ENCODE measurements at regions not wholly inside any gene's neighbourhood (a gene's known extent, or its start where the extent isn't known, plus 50 kb on each side); places are given as distances from the start of the nearest gene placed in this dataset.

DNA sequence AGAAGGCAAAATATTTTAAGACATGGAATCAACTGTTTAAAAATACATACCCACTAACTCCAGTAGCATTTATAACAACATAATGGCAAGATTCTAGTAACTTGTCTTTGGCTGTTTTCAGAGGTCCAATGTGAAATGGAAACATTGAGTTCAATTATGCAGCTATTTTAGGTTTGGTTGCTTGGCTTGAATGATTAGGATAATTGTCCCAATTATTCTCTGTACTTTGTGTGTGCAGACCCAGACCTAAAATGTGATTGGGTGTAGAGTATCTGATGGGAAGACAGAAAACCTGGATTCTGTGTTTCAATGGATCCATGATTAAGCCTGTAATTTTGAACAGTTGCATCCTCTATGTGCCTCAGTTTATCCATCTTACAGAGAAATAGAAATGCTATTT is 392.7 kb upstream of the NFE2L3 start:
- DNase-seq, result no peak

DNA sequence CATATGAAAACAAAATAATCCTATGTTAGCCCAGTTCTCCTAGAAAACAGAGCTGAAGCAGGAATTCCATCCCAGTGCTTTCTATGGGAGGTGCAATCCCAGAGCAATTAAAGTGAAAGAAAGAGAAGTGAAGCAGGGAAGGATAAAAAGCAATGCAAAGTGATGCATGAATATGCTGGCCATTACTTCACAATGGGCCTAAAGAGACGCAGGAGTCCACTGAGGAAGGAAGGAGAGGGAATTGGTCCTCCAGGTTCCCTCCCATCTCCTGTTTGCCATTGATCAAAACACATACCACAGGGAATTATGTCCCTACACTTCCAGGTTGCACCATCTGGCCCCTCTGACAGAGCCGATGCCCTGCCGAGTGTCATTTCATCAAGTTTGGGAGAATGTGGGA is 392.2 kb upstream of the NFE2L3 start:
- DNase-seq, result no peak

DNA sequence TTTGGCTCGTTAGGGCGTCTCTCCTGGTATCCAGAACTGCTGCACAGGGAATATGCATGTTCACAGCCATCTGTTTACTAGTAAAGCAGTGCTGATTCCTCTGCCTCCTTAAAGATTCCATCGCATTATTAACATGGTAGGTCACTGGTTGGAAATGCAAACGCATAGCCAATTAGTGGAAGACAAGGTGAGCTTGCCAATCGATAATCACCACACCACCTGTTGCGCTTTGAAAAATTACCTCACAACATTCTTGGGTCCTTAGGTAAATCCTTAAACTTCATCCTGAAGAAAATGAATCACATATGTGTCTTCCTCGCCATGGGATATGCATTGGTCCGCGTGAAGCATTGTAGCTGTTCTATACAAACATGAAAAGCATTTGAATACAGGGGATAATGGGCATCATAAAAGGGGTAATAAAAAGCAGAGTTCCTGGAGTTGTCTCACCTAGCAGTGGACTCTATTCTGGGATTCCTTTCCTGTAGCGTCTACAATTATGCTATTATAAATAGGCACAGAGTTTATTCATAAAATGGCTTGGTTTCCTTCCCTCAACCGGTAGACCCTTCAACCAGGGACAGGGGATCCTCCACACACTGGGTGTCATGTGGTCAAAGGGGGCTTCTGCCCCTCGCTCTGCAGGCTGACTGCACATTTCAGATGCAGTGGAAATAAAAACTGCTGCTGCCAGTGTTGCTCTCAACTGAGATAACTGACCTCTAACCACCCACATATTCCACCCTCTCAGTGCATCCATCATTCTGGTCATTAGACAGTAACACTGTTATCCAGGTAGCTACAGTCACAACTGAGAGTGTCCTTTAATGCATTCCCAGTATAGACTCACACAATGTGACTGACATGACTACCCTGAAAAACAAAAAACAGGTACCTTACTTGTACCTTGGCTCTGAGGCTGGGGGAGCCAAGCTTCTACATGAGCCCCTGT is 389.2 kb upstream of the NFE2L3 start:
- no peak for DNase-seq

DNA sequence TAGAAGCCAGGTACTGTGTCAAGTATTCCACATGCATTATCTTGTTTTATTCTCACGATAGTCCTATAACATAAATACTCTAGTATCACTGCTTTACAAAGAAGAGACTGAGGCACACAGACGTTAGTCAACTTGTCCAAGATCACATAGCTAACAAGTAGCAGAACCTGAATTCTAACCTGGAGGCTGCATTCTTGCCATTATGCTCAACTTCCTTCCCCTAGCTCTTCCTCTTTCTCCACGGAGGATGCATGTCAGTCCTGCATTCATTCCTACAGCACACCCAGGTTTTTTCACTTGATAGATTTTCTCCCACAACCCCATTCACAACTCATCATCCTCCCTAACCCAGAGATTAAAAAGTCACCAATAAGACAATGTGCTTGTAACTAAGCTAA is 388.5 kb upstream of the NFE2L3 start:
- DNase-seq, result no peak

DNA sequence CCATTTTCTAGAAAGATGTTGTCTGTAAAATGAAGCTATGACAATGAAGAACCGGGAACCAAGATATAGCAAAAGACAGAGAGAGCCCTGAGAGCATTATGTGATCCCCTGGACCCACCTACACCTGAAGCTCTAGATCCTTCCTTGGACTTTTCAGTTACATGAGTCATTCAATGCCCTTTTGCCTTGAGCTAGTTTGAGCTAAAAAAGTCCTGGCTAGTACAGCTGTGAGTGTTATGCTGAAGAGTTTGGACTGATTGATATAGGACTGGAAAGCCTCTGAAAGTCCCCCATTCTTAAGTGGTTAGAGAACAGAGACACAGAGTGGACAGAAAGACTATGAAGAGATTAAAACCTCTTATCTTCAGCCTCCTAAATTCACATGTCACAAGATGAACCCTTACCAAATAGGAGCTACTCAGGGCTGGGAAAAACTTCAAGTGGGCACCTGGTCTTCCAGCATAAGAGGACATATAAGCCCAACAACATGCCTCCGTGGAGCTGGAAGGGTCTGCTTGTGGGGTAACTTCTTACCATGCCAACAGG is 386.8 kb upstream of the NFE2L3 start:
- DNase-seq, result no peak

DNA sequence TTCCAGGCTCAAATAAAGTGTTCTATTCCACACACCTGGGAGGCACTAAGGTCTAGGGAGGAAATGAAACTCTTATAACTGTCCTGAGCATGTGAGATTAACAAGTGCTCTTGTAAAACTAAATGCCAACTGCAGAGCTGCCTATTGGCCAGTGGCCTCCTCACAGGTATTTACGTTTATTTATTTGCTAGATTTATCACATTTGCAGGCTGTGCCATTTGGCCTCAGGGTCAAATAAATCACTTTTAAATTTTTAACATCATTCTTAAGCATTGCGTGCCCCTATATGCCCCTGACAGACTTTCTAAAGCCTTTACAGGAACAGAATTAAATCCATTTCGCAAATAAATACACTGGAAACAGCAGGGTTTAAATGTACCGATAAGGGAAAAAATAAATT is 381.8 kb upstream of the NFE2L3 start:
- DNase-seq, result no peak

DNA sequence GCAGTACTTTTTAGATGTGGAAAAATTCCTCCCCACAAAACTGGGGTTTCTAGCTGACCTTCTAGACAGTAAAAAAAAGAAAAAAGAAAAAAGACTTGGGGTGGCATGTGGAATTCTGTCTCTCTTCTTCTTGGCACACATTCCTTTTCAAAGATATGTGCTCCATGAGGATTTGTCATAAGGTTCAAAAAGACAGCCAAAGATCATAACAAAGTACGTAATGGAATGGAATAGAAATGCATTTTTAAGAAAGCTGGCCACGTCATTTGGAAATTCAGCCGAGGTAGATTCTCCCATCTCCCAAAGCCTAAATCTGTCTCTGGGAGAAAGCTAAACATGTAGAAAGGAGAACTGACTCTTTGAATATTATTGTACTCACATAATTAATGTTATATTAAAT is 381.3 kb upstream of the NFE2L3 start:
- no peak for DNase-seq

DNA sequence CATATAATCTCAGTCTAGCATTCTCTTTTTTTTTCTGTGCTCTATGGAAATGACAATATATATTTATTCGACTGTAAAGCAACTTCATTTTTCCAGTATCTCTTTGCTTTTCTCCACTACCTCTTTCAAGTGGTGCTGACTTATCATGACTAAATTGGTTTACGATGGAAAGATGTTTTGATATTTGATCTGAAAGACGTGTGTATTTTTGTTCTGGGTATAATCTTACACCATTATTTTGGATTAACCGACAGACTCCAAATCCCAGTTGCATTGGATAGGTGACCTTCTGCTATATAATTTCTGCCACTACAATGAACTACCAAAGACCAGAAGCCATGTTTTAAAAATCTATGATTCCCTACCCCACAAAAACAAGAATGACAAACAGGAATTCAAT is 380.5 kb upstream of the NFE2L3 start:
- DNase-seq, result no peak

DNA sequence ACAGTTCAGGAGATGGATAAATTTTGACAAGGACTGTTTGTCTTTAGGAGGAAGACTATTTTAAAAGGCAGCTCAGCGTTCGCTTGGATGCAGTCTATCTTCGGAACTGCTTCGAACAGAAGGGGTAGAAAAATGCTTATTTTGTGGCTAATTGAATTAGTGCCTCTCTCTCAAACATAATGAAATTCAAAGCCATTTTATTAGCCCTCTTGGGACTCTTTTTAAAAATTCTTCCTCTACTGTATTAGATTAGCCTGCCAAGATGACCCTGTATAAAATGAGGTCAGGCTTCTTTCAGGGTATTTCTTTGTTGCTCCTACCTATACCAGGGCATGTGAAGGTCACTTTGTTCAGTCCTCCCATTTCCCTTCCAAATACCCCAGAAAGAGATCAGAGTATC is 379.2 kb upstream of the NFE2L3 start:
- no peak for DNase-seq

DNA sequence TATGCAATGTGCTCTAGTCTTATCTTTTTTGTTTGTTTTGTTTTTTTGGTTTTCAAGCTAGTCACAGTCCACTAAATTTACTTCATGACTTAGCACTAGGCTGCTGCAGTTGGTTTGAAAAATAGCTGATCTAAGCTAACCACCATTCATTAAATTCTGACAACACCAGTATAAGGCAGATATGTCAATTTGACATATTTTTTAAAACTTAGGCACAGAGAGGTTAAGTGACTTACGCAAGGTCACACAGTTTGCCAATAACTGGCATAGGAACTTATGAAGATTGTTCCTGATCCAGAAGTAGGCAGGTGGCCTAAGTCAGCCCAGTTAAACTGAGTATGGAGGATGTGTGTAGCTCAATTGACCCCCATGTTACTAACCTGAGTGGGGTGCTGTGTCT is 377.3 kb upstream of the NFE2L3 start:
- no peak for DNase-seq

DNA sequence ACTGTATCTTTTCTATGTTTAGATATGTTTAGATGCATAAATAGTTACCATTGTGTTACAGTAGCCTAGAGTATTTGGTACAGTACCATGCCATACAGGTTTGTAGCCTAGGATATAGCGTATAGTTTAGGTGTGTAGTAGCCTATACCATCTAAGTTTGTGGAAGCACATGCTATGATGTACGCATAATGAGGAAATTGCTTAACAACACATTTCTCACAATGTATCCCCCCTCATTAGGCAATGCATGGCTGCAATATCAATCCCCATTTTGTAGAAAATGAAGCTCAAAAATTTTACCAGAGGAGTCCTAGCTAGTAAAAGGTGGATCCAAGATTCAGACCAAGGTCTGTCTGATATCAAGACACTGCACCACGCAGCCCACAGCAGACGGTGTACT is 376.4 kb upstream of the NFE2L3 start:
- DNase-seq, result no peak

DNA sequence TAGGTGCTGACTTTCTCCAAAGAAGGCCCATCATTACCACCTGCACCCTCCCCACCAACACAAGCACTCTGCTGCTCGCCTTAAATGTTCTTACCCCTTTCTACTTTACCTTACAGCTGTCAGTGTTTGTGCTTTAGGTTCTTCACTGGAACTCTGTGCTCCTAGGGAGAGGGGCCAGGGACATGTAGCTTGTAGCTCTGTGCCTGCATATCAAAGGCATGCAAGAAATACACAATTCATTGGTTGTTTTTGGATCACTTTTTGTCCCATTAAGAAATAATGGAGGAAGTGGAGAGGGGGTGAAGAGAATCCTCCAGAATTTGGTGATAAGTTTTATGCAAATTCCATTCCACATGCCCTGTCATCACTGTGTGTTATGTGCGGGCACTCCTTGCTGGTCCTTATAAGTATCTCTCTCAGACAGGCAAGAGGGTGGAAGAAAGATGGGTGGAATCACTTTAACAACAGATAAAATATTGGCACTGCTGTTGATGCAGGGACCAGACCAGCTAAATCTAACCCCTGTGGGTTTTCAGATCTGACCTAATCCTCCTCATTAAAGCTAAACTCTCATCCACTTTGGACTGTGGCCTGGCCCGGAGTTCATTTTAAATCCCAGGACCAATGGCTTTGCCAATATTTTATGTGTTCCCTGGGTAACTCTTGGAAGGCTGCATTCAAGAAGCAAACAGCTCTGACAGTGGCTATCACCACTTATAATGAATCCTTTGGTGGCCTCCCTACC is 375.8 kb upstream of the NFE2L3 start:
- DNase-seq, result no peak

DNA sequence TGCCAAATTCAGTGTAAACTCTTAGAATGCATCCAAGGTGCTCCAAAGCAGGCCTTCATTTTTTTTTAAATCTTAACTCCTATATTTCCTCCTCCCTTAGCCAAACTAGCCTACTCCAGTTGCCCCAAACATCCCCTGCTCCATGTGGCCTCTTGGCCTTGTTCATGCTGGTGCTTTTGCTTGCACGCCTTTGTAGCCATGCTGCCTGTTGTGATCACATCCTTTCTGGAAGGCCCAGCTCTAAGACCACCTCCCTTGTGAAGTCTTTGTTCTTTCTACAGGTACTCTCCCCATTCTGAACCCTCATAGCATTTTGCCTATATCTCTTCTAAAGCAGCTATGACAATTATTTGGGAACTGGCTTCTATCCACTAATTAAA is 375.3 kb upstream of the NFE2L3 start:
- no peak for DNase-seq

DNA sequence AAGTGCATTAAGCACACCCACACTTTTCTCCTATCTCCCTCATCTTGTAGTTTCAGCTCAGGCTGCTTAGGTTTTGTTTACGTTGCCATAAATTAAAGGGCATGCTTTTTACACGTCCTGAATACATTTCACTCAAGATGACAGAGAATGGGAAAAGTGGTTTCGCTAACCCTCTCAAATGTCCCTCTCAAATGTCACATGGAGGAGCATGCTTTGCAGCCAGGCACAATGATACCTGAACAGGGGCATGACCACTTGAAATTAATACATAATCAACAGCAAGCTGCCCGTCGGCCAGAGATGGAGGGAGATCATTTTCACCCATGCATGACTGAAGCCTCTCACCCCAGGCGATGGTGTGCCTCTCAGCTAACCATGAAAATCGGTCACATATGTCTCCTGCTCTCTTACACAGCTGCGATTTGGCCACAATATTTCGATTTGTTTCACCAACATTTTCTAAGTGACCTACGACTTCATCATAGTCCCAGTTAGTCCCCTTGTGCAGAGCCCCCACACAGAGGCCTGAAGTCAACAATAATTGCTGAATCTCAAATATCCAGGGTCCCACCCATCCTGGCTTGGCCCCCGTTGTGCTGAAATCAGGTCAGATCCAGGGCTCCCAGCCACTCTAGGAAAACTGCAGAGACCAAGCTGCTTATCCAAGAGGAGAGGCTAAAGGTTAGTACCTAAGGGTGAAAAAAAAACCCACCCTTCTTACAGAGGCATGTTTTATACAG is 373.9 kb upstream of the NFE2L3 start:
- no peak for DNase-seq

DNA sequence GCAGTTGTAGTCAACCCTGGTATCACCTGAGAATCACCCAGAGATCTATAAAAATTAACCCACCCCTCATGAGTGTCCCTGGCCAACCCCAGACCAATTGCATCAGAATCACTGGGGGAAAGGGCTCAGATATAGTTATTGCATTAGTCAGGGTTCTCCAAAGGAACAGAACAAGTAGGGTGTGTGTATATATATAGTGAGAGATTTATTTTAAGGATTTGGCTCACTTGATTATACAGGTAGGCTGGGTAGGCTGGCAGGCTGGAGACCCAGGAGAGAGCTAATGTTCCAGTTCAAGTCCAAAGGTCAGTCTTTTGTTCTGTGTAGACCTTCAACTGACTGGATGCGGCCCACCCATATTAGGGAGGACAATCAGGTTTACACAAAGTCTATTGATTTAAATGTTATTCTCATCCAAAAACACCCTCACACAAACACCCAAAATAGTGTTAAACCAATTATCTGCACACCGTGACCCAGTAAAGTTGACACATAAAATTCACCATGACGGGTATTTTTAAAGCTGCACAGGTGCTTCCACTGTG is 372.9 kb upstream of the NFE2L3 start:
- no peak for DNase-seq

DNA sequence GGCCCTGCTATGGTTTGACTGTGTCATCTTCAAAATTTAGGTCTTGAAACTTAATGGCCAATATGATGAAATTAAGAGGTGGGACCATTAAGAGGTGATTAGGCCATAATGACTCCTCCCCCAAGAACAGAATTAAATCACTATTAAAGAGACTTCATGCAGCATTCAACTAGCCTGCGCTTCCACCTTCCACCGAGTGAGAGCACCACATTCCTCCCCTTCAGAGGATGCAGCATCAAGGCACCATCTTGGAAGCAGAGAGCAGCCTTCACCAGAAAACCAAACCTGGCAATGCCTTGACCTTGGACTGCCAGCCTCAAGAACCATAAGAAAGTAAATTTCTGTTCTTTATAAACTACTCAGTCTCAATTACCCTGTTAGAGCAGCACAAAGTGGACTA is 371.1 kb upstream of the NFE2L3 start:
- DNase-seq, result no peak

DNA sequence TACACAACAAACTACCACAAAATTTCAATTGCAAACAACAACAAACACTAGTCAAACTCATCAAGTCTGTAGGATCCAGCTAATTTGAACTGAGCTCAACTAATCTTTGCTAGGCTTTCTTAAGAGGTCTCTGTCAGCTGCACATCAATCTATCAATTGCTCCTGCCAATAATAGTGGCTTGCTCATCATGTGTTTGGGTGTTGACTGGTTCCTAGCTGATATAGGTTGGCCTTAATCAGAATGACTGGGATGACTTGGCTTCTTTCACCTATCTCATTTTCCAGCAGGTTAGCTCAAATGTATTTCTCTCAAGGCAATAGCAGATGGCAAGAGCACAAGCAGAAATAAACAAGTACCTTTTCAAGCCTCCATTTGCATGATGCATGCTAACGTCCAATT is 370.3 kb upstream of the NFE2L3 start:
- DNase-seq, result no peak

DNA sequence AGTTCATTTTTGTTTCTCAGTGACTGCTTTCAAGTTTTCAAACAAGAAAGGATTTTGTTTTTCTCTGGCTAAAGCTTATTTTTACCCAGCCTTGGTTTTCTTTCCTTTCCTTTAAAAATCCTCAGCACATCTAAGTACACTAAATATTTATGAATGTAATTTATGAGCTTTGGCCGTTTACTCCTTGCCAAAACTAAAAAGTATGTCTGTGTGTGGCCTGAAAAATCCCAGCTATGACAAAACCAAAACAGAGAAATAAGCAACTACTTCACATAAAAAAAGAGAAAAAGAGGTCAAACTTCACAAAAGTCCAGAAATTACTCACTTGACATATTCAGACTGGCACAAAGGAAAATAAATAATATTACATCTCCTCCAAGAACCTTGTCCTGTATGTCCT is 365.1 kb upstream of the NFE2L3 start:
- DNase-seq, result no peak

DNA sequence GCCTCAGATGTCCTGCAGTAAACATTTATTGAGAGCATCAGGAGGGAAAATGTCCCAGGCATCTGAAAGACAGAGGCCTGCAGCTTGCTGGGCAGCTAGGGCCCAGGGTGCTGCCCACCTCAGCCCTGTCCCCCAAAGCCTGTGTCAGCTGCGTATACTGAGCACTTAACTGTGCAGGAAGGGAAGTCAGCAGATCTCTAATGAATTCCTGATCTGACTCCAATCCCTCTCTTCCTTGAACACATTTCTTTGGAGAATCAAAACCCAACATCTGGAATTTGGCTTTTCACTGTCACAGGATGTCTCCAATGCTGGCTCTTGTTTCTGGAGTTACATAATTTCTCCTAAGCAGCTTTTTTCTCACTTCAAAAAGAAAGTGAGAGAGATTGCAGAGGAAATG is 364.7 kb upstream of the NFE2L3 start:
- no peak for DNase-seq

DNA sequence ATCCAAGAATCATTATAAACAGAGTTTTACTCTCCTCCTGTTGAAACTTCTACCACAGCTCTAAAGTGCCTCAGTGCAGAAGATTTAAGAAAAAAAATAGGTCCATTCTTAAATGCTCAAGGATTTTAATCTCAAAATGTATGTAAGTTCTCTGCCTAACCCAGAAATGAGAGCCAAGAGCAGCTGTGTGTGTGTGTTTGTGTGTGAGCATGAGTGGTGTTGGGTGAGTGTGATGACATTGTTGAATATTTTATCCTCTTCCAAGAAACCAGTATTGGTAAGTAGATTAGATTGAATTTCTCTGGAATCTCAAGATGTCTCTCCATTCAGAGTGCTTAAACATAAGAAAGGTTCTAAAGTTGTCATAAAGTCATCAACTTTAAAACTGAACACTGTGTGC is 363.6 kb upstream of the NFE2L3 start:
- DNase-seq, result no peak

DNA sequence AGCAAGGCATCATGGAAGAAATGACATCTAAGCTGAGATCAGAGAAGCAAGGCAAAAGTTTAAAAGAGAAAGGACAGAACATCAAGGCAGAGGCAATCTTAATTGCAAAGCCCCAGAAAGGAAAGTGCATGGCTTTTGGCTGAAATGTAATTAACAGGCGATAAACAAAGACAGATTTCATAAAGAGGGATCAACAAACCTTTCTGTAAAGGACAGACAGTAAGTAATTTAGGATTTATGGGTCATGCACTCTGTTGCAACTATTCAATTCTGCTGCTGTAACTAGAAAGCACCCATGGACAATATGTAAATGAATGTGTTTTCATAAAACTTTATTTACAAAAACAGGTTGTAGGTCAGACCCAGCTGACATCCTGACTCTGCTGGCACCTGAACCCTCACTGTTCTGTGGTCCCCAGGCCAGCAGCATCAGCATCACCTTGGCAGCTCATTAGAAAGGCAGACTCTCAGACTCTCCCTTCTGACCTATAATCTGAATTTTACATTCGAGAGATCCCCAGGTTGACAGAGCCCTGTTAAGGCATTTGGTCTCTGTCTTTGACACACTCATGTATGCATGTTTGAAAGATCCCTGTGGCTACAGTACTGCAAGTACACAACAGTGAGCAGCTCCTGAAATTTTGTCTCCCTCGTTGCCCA is 362.9 kb upstream of the NFE2L3 start:
- DNase-seq, result no peak
